Immature natural killer cell (primary cell): ENCODE measurements at regions not wholly inside any gene's neighbourhood (a gene's known extent, or its start where the extent isn't known, plus 50 kb on each side); places are given as distances from the start of the nearest gene placed in this dataset.

Source experiments
- DNase-seq, 3 donors: peaks; one replicate each; pipeline ENCODE4 v3.0.0; 2022; ENCODE audit warnings: mixed read lengths in 1 of 3
- H3K27ac Mint-ChIP-seq, 6 donors: one replicate each; pipeline ENCODE4 v1.8.0; 2020; ENCODE audit warnings: mixed read lengths in 6 of 6, mild to moderate bottlenecking in 5 of 6, inconsistent platforms in 4 of 6, moderate library complexity in 3 of 6
- H3K27me3 Mint-ChIP-seq, 3 donors: one replicate each; pipeline ENCODE4 v1.8.0; 2020 to 2021; ENCODE audit warnings: low read depth in 3 of 3, mild to moderate bottlenecking in 3 of 3, mixed read lengths in 3 of 3, moderate library complexity in 3 of 3, inconsistent platforms in 1 of 3
- H3K36me3 Mint-ChIP-seq, 3 donors: one replicate each; pipeline ENCODE4 v1.8.0; 2020; ENCODE audit warnings: mixed read lengths in 3 of 3, inconsistent platforms in 2 of 3, mild to moderate bottlenecking in 2 of 3
- H3K4me1 Mint-ChIP-seq, 2 donors: one replicate each; pipeline ENCODE4 v1.8.0; 2020; ENCODE audit warnings: inconsistent platforms in 2 of 2, mild to moderate bottlenecking in 2 of 2, mixed read lengths in 2 of 2, moderate library complexity in 1 of 2
- H3K4me3 Mint-ChIP-seq, 5 donors: one replicate each; pipeline ENCODE4 v1.8.0; 2020; ENCODE audit warnings: mild to moderate bottlenecking in 5 of 5, mixed read lengths in 5 of 5, inconsistent platforms in 3 of 5, moderate library complexity in 3 of 5
- H3K9me3 Mint-ChIP-seq, 6 donors: one replicate each; pipeline ENCODE4 v1.8.0; 2020; ENCODE audit warnings: mild to moderate bottlenecking in 6 of 6, mixed read lengths in 6 of 6, inconsistent platforms in 4 of 6, moderate library complexity in 3 of 6

DNA sequence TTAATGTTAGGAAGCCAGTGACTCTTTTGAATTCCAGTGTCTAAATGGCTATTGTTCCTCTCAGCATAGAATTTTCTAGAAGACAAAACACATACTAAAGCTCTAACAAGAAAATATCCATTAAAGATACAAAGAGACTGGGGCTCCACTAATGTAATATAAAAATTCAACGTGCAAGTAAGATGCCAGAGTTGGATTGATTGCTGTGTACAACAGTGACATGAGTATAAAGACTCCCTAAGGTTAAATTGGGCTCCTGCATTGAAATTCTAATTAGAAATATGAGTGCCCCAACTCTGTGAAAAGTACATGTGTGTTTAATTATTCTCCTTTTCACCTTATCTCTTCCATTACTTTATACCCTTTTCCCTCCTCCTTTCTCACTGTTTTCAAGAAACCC is 253.6 kb upstream of the G2E3 start:
- Mint-ChIP-seq H3K4me3 (no peak overlapping the region), H3K27ac (no peak overlapping the region), H3K9me3 (peaks cover 0 to 11% (median 5%) of the 10 kb centered on the region in 6 donors), H3K27me3 (peaks cover 0 to 3% (median 0%) of the 10 kb centered on the region in 3 donors), H3K4me1 (no peaks in the 10 kb centered on the region), H3K36me3 (no peaks in the 10 kb centered on the region)
- DNase-seq = no peak

DNA sequence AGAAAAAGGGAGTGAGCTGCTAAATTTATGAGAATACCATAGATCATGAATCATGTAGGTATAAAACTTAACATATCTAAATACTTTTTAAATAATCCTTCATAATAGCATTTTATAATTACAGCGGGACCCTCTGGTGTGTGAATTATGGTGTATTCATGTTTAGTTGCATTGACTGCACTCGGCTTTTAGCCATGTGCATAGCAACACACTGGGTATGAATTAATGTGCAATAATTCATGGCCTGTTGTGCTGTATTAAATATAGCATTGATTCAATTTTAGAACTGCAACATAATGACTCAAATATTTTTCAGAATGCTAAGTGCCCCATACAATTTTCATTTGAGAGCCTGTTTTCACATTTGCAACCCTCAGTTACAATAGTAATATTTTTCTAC is 249.6 kb upstream of the G2E3 start:
- no peak for DNase-seq
- Mint-ChIP-seq H3K27ac (no peak overlapping the region), H3K4me3 (no peak overlapping the region), H3K9me3 (peaks cover 3 to 15% (median 4%) of the 10 kb centered on the region in 6 donors), H3K27me3 (peaks cover 0 to 3% (median 1%) of the 10 kb centered on the region in 3 donors), H3K4me1 (no peaks in the 10 kb centered on the region), H3K36me3 (no peaks in the 10 kb centered on the region)

DNA sequence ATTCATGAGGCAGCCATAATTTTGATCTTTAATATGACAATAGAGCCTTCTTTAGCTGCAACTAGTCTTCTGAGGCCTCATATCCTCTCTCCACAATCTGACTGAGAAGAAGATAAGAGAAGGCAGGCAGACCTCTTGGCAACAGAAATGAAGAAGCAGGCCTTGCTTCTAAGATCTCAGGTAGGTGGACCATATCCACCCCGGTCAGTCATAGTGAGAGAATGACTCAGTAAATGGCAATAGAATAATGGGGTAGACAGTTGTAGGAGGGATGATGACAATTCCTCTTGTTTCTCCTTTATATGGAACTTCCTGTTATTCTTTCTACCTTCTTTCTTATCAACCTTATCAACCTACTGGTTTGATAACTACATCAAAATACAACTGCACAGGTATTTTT is 246.7 kb upstream of the G2E3 start:
- peaks cover 5 to 25% (median 9%) of the 10 kb centered on the region in 6 donors for H3K9me3 Mint-ChIP-seq
- H3K4me3 Mint-ChIP-seq = no peak overlapping the region
- H3K27ac Mint-ChIP-seq = no peak overlapping the region
- no peaks in the 10 kb centered on the region for H3K4me1 Mint-ChIP-seq
- peaks cover 0 to 4% (median 0%) of the 10 kb centered on the region in 3 donors for H3K27me3 Mint-ChIP-seq
- H3K36me3 Mint-ChIP-seq = peaks cover 0 to 5% (median 0%) of the 10 kb centered on the region in 3 donors
- DNase-seq = no peak

DNA sequence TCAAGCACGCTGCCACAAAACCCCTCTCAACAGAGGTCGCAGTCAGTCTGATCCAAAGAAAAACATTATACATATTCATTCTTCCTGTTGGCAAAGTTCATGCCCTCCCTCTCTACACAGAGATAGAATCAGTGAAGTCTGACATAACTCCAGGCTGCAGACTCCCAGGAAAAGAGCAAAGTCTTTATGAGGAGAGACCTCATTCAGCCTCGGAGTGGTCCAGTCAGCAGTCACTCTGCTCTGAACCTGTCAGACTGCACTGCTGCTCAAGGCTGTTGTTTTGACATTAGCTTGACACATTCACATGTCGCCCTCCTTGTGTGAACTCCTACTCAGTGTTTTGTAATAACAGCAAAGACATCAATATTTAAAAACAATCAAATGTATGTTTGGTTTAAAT is 241.2 kb upstream of the G2E3 start:
- peaks cover 0 to 4% (median 1%) of the 10 kb centered on the region in 3 donors for H3K27me3 Mint-ChIP-seq
- no peak overlapping the region for H3K27ac Mint-ChIP-seq
- peaks cover 2 to 23% (median 9%) of the 10 kb centered on the region in 6 donors for H3K9me3 Mint-ChIP-seq
- H3K36me3 Mint-ChIP-seq = peaks cover 0 to 5% (median 0%) of the 10 kb centered on the region in 3 donors
- no peak for DNase-seq
- H3K4me1 Mint-ChIP-seq = no peaks in the 10 kb centered on the region
- no peak overlapping the region for H3K4me3 Mint-ChIP-seq

DNA sequence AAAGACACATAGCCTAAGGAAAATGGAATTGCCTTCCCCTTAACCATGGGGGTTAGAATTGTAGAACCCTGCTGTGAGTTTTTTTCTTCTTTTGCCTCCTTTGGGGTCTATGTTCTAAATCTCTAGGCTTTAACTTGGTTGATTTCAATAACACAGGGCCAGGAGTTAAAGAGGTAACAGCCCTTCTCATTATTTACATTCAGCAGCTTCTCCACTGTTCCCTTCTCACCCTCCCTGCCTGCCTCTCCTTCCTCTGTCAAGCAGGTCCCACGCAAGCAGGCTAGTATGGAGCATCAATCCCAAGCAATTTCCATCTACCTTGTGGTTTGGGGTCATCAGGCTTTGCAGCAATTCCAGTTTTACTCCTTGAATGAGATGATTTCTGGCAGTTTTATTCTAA is 236.1 kb upstream of the G2E3 start:
- Mint-ChIP-seq H3K27me3 (peaks cover 0 to 2% (median 1%) of the 10 kb centered on the region in 3 donors), H3K4me1 (no peaks in the 10 kb centered on the region), H3K36me3 (no peaks in the 10 kb centered on the region), H3K27ac (no peak overlapping the region), H3K4me3 (no peak overlapping the region), H3K9me3 (peaks cover 0 to 9% (median 5%) of the 10 kb centered on the region in 6 donors)
- DNase-seq = no peak

DNA sequence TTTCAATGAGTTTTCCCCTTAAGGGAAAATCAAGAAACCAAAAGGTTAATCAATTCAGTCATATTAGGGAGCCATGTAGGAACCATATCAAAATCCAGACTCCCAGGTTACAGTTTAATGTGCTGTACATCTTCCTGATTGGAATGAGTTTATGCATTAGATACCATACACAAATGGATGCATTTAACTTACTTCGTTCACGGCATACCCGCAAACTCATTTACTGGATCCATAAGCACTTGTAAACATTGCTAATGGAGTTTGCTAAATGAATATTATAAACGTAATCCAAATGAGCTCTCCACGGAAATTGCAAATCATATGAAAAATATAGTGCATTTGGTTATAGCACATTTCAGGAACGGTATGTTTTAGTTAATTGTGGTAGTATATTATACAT is 228.9 kb upstream of the G2E3 start:
- no peaks in the 10 kb centered on the region for H3K36me3 Mint-ChIP-seq

DNA sequence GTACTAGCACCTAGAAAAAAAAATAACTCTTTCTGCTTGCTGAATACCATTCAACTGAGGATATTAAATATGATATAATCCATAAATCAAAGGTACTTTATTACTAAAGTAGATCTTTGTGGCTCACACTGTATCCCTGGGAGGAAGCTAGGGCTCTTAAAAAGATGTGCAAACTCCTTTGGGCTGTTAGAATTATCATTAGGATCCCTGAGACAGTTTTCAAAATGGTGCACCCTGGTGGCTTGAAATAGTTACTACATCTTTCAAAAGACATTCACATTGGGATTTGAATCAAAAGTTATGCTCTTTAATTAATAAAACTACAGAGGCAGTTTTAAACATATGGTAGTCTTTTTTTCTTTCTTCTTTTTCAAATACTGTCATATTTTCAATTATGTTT is 228.5 kb upstream of the G2E3 start:
- no peak overlapping the region for H3K4me3 Mint-ChIP-seq
- no peaks in the 10 kb centered on the region for H3K4me1 Mint-ChIP-seq
- no peaks in the 10 kb centered on the region for H3K36me3 Mint-ChIP-seq
- H3K27ac Mint-ChIP-seq = no peak overlapping the region
- DNase-seq = no peak
- H3K27me3 Mint-ChIP-seq = peaks cover 0 to 2% (median 0%) of the 10 kb centered on the region in 3 donors
- peaks cover 0 to 21% (median 6%) of the 10 kb centered on the region in 6 donors for H3K9me3 Mint-ChIP-seq

More for the DNA sequence above, 228.9 kb upstream of the G2E3 start:
- Mint-ChIP-seq H3K4me1 (no peaks in the 10 kb centered on the region), H3K27me3 (peaks cover 0 to 2% (median 0%) of the 10 kb centered on the region in 3 donors), H3K27ac (no peak overlapping the region), H3K9me3 (peaks cover 0 to 21% (median 6%) of the 10 kb centered on the region in 6 donors), H3K4me3 (no peak overlapping the region)
- no peak for DNase-seq

DNA sequence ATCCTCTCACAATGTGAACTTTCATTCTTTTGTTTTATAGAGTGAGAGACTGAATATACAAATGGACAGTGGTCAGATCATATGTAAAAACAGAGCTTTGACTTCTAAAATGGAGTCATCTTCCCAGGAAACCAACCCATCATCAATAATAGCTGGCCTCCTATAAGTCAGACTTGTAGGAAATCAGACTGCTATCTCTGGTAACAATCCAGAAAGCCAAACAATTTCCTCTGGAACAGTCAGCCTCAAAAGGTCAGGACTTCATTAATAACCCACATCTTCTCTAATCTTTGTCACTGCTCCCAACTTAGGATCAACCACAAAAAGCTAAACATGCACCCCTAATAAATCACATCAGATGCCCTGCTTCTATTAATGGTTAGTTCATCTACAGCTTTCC is 227.9 kb upstream of the G2E3 start:
- no peak overlapping the region for H3K27ac Mint-ChIP-seq

DNA sequence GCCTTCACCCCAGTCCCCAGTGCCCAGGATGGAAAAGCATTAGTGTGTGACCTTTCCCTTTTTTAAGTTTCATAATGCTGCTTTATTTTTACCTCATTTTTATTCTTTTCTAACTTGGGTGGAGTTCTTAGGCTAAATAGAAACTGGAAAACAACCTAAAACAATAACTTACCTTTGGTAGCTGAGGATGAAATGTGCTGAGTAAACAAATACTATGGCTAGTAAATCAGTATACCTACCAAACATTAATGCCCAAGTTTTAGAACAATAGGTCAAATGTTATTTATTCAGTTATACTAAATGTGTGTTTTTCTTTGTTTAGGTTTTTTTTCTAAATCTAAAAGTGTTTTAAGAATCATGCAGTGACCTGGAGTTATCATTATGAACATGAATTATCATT is 226.6 kb upstream of the G2E3 start:
- DNase-seq = no peak
- Mint-ChIP-seq H3K4me3 (no peak overlapping the region), H3K27ac (no peak overlapping the region), H3K27me3 (peaks cover 0 to 2% (median 0%) of the 10 kb centered on the region in 3 donors), H3K9me3 (peaks cover 0 to 21% (median 1%) of the 10 kb centered on the region in 6 donors), H3K4me1 (no peaks in the 10 kb centered on the region), H3K36me3 (no peaks in the 10 kb centered on the region)

More for the DNA sequence above, 227.9 kb upstream of the G2E3 start:
- H3K4me3 Mint-ChIP-seq = no peak overlapping the region
- H3K27me3 Mint-ChIP-seq = peaks cover 0 to 2% (median 0%) of the 10 kb centered on the region in 3 donors
- no peaks in the 10 kb centered on the region for H3K4me1 Mint-ChIP-seq
- peaks cover 0 to 21% (median 3%) of the 10 kb centered on the region in 6 donors for H3K9me3 Mint-ChIP-seq
- no peaks in the 10 kb centered on the region for H3K36me3 Mint-ChIP-seq
- DNase-seq = no peak

DNA sequence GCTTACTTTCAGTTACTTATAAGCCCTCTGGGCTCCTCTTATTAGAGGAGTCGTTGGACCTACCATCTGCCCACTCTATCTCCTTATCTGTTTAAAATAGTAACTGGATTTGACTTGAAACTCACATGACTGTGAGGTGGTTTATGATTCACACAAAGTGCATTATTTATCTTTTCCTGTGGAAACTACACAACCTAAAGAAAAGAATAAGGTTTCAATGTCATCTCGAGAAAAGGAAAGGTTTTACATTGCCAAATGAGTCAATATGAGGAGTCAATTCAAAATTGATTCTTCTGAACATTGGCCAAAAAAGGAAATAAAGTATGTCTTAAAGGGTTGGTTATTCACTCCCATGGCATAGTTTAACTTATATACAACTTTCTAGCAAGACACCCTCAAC is 225.0 kb upstream of the G2E3 start:
- Mint-ChIP-seq H3K27me3 (peaks cover 0 to 2% (median 0%) of the 10 kb centered on the region in 3 donors), H3K27ac (no peak overlapping the region), H3K4me3 (no peak overlapping the region), H3K9me3 (peaks cover 0 to 14% (median under 1%) of the 10 kb centered on the region in 6 donors), H3K36me3 (no peaks in the 10 kb centered on the region), H3K4me1 (no peaks in the 10 kb centered on the region)
- no peak for DNase-seq

DNA sequence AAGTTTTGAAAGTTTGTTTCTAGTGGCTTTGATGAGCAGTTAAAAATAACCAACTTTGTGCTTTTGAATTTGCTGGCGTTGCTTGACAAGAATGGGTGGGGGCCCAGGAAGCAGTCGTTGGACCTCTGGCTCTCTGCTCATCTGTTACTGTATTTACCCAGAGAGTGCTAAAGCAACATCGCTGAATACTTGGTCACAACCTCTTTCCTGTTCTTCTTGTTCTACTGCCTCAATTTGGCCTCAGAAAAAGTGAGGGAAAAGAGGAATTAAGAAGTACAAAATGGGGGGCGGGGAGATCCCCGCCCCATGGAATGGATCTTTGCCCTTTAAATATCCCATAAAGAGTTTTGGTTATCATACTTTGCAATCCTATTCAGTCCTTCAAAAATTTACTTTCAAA is 221.5 kb upstream of the G2E3 start:
- peaks cover 0 to 7% (median under 1%) of the 10 kb centered on the region in 6 donors for H3K9me3 Mint-ChIP-seq
- no peak overlapping the region for H3K27ac Mint-ChIP-seq
- H3K4me3 Mint-ChIP-seq = no peak overlapping the region
- H3K27me3 Mint-ChIP-seq = no peaks in the 10 kb centered on the region
- DNase-seq = no peak
- H3K4me1 Mint-ChIP-seq = no peaks in the 10 kb centered on the region
- H3K36me3 Mint-ChIP-seq = no peaks in the 10 kb centered on the region

DNA sequence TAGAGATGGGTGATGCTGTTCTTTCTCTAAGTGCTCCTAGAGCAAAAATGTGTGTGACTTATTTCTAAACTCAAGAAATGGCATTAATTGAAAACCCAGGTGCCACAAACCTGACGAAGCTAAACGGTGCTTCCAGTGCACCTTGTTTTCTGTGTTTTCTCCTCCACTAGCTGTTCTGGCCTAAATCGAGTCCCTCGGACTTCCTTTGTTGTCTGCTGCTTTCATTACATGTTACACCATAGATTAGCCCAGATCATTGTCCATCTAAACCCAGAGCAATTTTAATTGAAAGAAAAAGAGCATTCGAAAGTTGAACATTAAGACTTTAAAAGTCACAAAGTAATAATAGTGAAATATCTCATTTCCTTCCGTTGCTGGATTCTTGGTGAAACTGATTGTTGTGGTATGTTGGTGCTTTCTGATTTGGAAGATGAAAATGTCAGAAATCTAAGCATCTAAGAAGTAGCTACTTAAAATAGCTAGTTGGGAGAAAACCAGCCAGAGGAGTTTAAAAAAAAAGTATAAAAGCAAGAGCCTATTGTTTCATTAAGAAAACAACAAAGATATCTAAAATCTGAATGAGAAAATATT is 219.6 kb upstream of the G2E3 start:
- Mint-ChIP-seq H3K27ac (no peak overlapping the region), H3K4me1 (no peaks in the 10 kb centered on the region), H3K4me3 (no peak overlapping the region)

DNA sequence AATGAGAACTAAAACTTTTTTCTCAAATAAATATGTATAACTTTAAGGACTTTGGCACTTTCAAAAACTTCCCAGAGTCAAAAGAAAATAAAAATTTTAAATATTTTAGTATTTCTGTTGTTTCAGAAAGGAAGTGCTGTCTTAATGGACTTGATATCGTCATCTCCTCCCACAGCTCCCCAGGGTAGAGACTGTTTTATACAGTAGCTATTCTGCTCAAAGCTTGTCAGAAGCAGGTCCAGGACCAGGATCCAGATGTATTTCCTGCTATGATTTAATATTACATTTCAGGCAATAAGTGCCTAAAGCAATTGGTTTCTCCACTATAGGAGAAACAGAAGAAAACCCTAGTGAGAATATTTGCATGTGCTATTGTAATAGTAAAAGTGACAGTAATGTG is 218.5 kb upstream of the G2E3 start:
- Mint-ChIP-seq H3K27me3 (peaks cover 0 to 2% (median 0%) of the 10 kb centered on the region in 3 donors), H3K27ac (no peak overlapping the region), H3K36me3 (no peaks in the 10 kb centered on the region), H3K4me1 (no peaks in the 10 kb centered on the region), H3K4me3 (no peak overlapping the region), H3K9me3 (peaks cover 0 to 18% (median 4%) of the 10 kb centered on the region in 6 donors)
- DNase-seq = no peak

More for the DNA sequence above, 219.6 kb upstream of the G2E3 start:
- no peaks in the 10 kb centered on the region for H3K27me3 Mint-ChIP-seq
- DNase-seq = no peak
- H3K36me3 Mint-ChIP-seq = no peaks in the 10 kb centered on the region
- peaks cover 0 to 16% (median 3%) of the 10 kb centered on the region in 6 donors for H3K9me3 Mint-ChIP-seq

DNA sequence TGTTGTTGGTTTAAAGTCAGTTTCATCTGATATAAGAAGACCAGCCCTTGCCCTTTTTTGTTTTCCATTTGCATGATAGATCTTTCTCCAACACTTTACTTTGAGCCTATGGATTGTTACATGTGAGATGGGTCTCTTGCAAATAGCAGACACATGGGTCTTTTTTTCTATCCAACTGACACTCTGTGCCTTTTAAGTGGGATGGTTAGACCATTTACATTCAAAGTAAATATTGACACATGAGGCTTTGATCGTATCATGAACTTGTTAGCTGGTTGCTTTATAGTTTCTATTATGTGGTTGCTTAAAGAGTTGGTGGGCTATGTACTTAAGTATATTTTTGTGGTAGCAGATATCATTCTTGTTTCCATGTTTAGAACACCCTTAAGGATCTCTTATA is 213.4 kb upstream of the G2E3 start:
- Mint-ChIP-seq H3K27ac (no peak overlapping the region), H3K4me3 (no peak overlapping the region), H3K9me3 (peaks cover 0 to 13% (median 8%) of the 10 kb centered on the region in 6 donors), H3K4me1 (no peaks in the 10 kb centered on the region), H3K27me3 (peaks cover 0 to 2% (median 2%) of the 10 kb centered on the region in 3 donors), H3K36me3 (no peaks in the 10 kb centered on the region)
- no peak for DNase-seq

DNA sequence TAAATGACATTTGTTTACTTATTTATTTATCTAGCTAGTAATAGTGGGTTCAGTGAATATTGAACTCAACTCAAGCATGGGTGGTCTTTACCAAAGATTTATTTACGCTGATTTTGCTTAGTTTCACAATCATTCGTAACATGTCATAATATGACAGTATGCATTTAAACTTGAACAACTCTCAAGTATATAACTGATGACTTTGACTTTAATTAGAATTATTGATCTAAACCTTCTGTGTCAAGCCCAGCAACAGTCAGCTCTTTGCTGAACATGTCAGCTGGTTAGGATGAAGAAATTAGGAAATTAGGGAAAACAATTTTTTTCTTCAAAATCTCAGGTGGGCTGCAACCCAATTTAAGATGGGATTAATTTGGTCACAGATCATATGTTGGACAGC is 210.5 kb upstream of the G2E3 start:
- no peak overlapping the region for H3K4me3 Mint-ChIP-seq
- H3K27me3 Mint-ChIP-seq = peaks cover 0 to 2% (median 2%) of the 10 kb centered on the region in 3 donors
- H3K27ac Mint-ChIP-seq = no peak overlapping the region
- H3K36me3 Mint-ChIP-seq = no peaks in the 10 kb centered on the region
- no peak for DNase-seq
- no peaks in the 10 kb centered on the region for H3K4me1 Mint-ChIP-seq
- peaks cover 0 to 17% (median 6%) of the 10 kb centered on the region in 6 donors for H3K9me3 Mint-ChIP-seq
